HCT116 (cell line): ENCODE measurements at regions not wholly inside any gene's neighbourhood (a gene's known extent, or its start where the extent isn't known, plus 50 kb on each side); places are given as distances from the start of the nearest gene placed in this dataset.

Source experiments
- ATAC-seq: fragments of 200-7000 bp; cut with Tn5 transposase; 2 replicates; pipeline ENCODE4 v1.9.1; 2020; ENCODE audit warnings: mild to moderate bottlenecking, moderate library complexity
- BruUV-seq: library from RNA; stranded (reverse); fragments of 400-500 nt; replicated peaks from 2 replicates; lab custom pipeline; 2021; lab: Mats Ljungman, UMichigan
- CTCF ChIA-PET: fragments of 300-600 bp; sonication (Branson Sonifier 250); formaldehyde crosslinking; loops from one replicate; lab custom pipeline; 2021; ENCODE audit warnings: antibody characterized with exemption; lab: Charles Lee
- POLR2A ChIA-PET: fragments of 300-600, 350-600 bp; sonication (Branson Sonifier 250); formaldehyde crosslinking; loops from one replicate; lab custom pipeline; 2021; ENCODE audit warnings: antibody characterized with exemption; lab: Charles Lee
- RAD21 ChIA-PET, 2 experiments: fragments of 300-600 bp; sonication (Branson Sonifier 250); formaldehyde crosslinking; loops; one replicate each; lab custom pipeline; 2023; ENCODE audit warnings: low total read pairs in 2 of 2; ENCODE audit not compliant: uncharacterized antibody in 2 of 2, unreplicated experiment in 2 of 2, low non-redundant PET in 1 of 2; lab: Charles Lee
- DNase-seq: peaks from one replicate; pipeline ENCODE4 v3.0.0-alpha.2; 2010; ENCODE audit warnings: low read depth, low spot score
- H2AFZ ChIP-seq: fragments of 200-600 bp; shearing (Covaris generic), sonication (generic); 2 replicates; pipeline ENCODE4 v1.6.1; 2017; ENCODE audit warnings: low read depth, mixed run types, mixed read lengths, antibody characterized with exemption, low read length; ENCODE audit not compliant: poor library complexity, severe bottlenecking
- H3K27ac ChIP-seq: 2 replicates; pipeline ENCODE4 v1.5.1; 2012; ENCODE audit warnings: low read depth, low read length
- H3K27me3 ChIP-seq: fragments of 200-600 bp; sonication (generic); 2 replicates; pipeline ENCODE4 v1.6.1; 2016; ENCODE audit warnings: mixed run types, low read length, mixed read lengths; ENCODE audit not compliant: insufficient read depth
- H3K36me3 ChIP-seq, 2 experiments: fragments of 200-500 bp in 1 of 2; fragments of 200-600 bp in 1 of 2; sonication (Bioruptor generic) in 1 of 2; sonication (generic) in 1 of 2; 2 replicates each; pipeline versions ENCODE4 v1.5.1 to v1.6.1; 2014 to 2016; ENCODE audit warnings: low read length in 2 of 2, inconsistent platforms in 1 of 2, mixed read lengths in 1 of 2, mixed run types in 1 of 2; ENCODE audit not compliant: insufficient read depth in 2 of 2, control insufficient read depth in 1 of 2
- H3K4me1 ChIP-seq, 2 experiments: fragments of 200-600 bp in 1 of 2; sonication (generic) in 1 of 2; 2 replicates each; pipeline versions ENCODE4 v1.5.1 to v1.6.1; 2012 to 2017; ENCODE audit warnings: low read length in 2 of 2, inconsistent platforms in 1 of 2, mild to moderate bottlenecking in 1 of 2, mixed read lengths in 1 of 2, mixed run types in 1 of 2, moderate library complexity in 1 of 2; ENCODE audit not compliant: insufficient read depth in 2 of 2, control insufficient read depth in 1 of 2
- H3K4me2 ChIP-seq: fragments of 200-600 bp; sonication (generic); 2 replicates; pipeline ENCODE4 v1.6.1; 2017; ENCODE audit warnings: mixed run types, low read length, mixed read lengths
- H3K4me3 ChIP-seq, 2 experiments: fragments of 200-600 bp in 1 of 2; sonication (generic) in 1 of 2; replicated peaks in 1 of 2; 2 replicates each; pipeline ENCODE4 v1.5.1; 2011 to 2016; ENCODE audit warnings: low read length in 2 of 2, control low read depth in 1 of 2, low read depth in 1 of 2, mild to moderate bottlenecking in 1 of 2, mixed read lengths in 1 of 2, mixed run types in 1 of 2
- H3K79me2 ChIP-seq: fragments of 200-600 bp; sonication (generic); 2 replicates; pipeline ENCODE4 v1.6.1; 2017; ENCODE audit warnings: mild to moderate bottlenecking, mixed run types, low read length, moderate library complexity, mixed read lengths; ENCODE audit not compliant: insufficient read depth
- H3K9ac ChIP-seq: fragments of 200-600 bp; sonication (generic); 2 replicates; pipeline ENCODE4 v1.6.1; 2016; ENCODE audit warnings: low read length, mixed read lengths
- H3K9me2 ChIP-seq: fragments of 200-600 bp; sonication (generic), shearing (Covaris generic); 2 replicates; pipeline ENCODE4 v1.6.1; 2017; ENCODE audit warnings: mixed run types, mild to moderate bottlenecking, moderate library complexity; ENCODE audit not compliant: insufficient read depth
- H3K9me3 ChIP-seq, 2 experiments: fragments of 200-500 bp in 1 of 2; fragments of 200-600 bp in 1 of 2; sonication (Bioruptor generic) in 1 of 2; sonication (generic) in 1 of 2; 2 replicates each; pipeline ENCODE4 v1.6.1; 2014 to 2017; ENCODE audit warnings: low read length in 2 of 2, mixed read lengths in 2 of 2, inconsistent platforms in 1 of 2, low read depth in 1 of 2, mild to moderate bottlenecking in 1 of 2, mixed run types in 1 of 2, moderate library complexity in 1 of 2; ENCODE audit not compliant: control insufficient read depth in 1 of 2, insufficient read depth in 1 of 2
- H4K20me1 ChIP-seq: fragments of 200-600 bp; sonication (generic), shearing (Covaris generic); 2 replicates; pipeline ENCODE4 v1.6.1; 2017; ENCODE audit warnings: mixed run types, mild to moderate bottlenecking, moderate library complexity; ENCODE audit not compliant: insufficient read depth
- ATF3 ChIP-seq: IDR thresholded peaks from 2 replicates; pipeline ENCODE4 v1.6.1; 2012
- CTCF ChIP-seq, 3 experiments: fragments of 200-600 bp in 1 of 3; sonication (generic) in 1 of 3; IDR thresholded peaks in 2 of 3; conservative IDR thresholded peaks in 1 of 3; 2 replicates each; pipeline ENCODE4 v1.5.1; 2012 to 2017; ENCODE audit warnings: low read depth in 2 of 3, low read length in 2 of 3, antibody characterized with exemption in 1 of 3, borderline replicate concordance in 1 of 3, control low read depth in 1 of 3, mild to moderate bottlenecking in 1 of 3, mixed read lengths in 1 of 3, mixed run types in 1 of 3, moderate library complexity in 1 of 3; ENCODE audit not compliant: insufficient read depth in 1 of 3
- ELF1 ChIP-seq: IDR thresholded peaks from 2 replicates; pipeline ENCODE4 v1.6.1; 2012; ENCODE audit warnings: low read depth, borderline replicate concordance
- EZH2 ChIP-seq: fragments of 200-600 bp; sonication (generic); IDR thresholded peaks from 2 replicates; pipeline ENCODE4 v1.6.1; 2017; ENCODE audit warnings: antibody characterized with exemption, mixed run types
- FOSL1 ChIP-seq: IDR thresholded peaks from 2 replicates; pipeline ENCODE4 v1.6.1; 2012; ENCODE audit warnings: low read depth
- JUND ChIP-seq: IDR thresholded peaks from 2 replicates; pipeline ENCODE4 v1.6.1; 2012
- MAX ChIP-seq: IDR thresholded peaks from 2 replicates; pipeline ENCODE4 v1.6.1; 2012
- POLR2AphosphoS5 ChIP-seq: IDR thresholded peaks from 2 replicates; pipeline ENCODE4 v1.6.1; 2011; ENCODE audit warnings: mild to moderate bottlenecking, low read depth, low read length, moderate library complexity
- RAD21 ChIP-seq: IDR thresholded peaks from 2 replicates; pipeline ENCODE4 v1.6.1; 2012; ENCODE audit warnings: low read depth, mild to moderate bottlenecking
- REST ChIP-seq: IDR thresholded peaks from 2 replicates; pipeline ENCODE4 v1.6.1; 2012; ENCODE audit warnings: low read depth
- SRF ChIP-seq: IDR thresholded peaks from 2 replicates; pipeline ENCODE4 v1.6.1; 2012; ENCODE audit warnings: low read depth
- TCF7L2 ChIP-seq: IDR thresholded peaks from 2 replicates; pipeline ENCODE4 v1.7.0; 2011; ENCODE audit warnings: borderline replicate concordance, inconsistent platforms; ENCODE audit not compliant: insufficient read depth, insufficient read length; ENCODE audit errors: extremely low read depth
- YY1 ChIP-seq: IDR thresholded peaks from 2 replicates; pipeline ENCODE4 v1.6.1; 2011; ENCODE audit warnings: low read length, low read depth, moderate library complexity, mild to moderate bottlenecking; ENCODE audit not compliant: insufficient replicate concordance; ENCODE audit errors: extremely low read depth
- ZBTB33 ChIP-seq: IDR thresholded peaks from 2 replicates; pipeline ENCODE4 v1.6.1; 2011; ENCODE audit warnings: mild to moderate bottlenecking, low read length, moderate library complexity; ENCODE audit not compliant: insufficient replicate concordance; ENCODE audit errors: extremely low read depth
- ZNF274 ChIP-seq: fragments of 200-500 bp; sonication (Bioruptor generic); IDR thresholded peaks from 2 replicates; pipeline ENCODE4 v1.6.1; 2014; ENCODE audit warnings: mild to moderate bottlenecking, low read depth, low read length, inconsistent platforms
- intact Hi-C: fragments of 100-400 bp; cut with micrococcal nuclease; formaldehyde crosslinking; loops from 2 replicates; pipeline ENCODE4 v1.10.0; 2022

- DNase-seq (no peak), ATAC-seq (no peak)
- no peaks in the 10 kb centered on the region for H4K20me1 ChIP-seq
- H3K79me2 ChIP-seq: no peaks in the 10 kb centered on the region
- H3K27me3 ChIP-seq: peaks cover 38% of the 10 kb centered on the region
- POLR2A ChIA-PET: no interaction called here
- no peak overlapping the region for H3K27ac ChIP-seq
- H3K9me3 ChIP-seq: no peaks in the 10 kb centered on the region
- intact Hi-C loops: no loop called here
- no peaks in the 10 kb centered on the region for H3K9me2 ChIP-seq
- no peak overlapping the region for H3K9ac ChIP-seq
- CTCF ChIA-PET: no interaction called here
- no peaks in the 10 kb centered on the region for H3K4me1 ChIP-seq
- H3K4me3 ChIP-seq: no peak overlapping the region
- no peaks in the 10 kb centered on the region for H3K36me3 ChIP-seq
- H2AFZ ChIP-seq: no peak overlapping the region
- H3K4me2 ChIP-seq: no peak overlapping the region
- RAD21 ChIA-PET: no interaction called here
- TF ChIP-seq POLR2AphosphoS5 (no peak), MAX (no peak), CTCF (IDR thresholded peaks at IDR 0.05 in 2 of 3, conservative IDR thresholded peaks at IDR 0.05 in 1 of 3; ENCODE audit: borderline replicate concordance in 1 of 3, insufficient read depth in 1 of 3, low read depth in 2 of 3, low read length in 2 of 3) (no peak), ATF3 (no peak), ELF1 (no peak), JUND (no peak), FOSL1 (no peak), RAD21 (no peak), SRF (no peak), ZBTB33 (no peak), REST (no peak), YY1 (no peak), ZNF274 (no peak), TCF7L2 (no peak), EZH2 (no peak)
- no TSS peak for BruUV-seq
Measured at GRCh38 chr2:129457277-129457818, 522.1 kb upstream of the RAB6C start.
